HepG2 (cell line): ENCODE measurements at regions not wholly inside any gene's neighbourhood (a gene's known extent, or its start where the extent isn't known, plus 50 kb on each side); places are given as distances from the start of the nearest gene placed in this dataset.
"Not testable (repeated sequence)": the region's sequence is repeated elsewhere in the genome, so short reads cannot be mapped to it uniquely, and the experiment has no call there.

Experiments
- ATAC-seq: fragments of 200-7000 bp; cut with Tn5 transposase; 3 replicates; pipeline ENCODE4 v1.9.1; 2020; ENCODE audit warnings: mild to moderate bottlenecking, moderate library complexity
- BruUV-seq: library from RNA; stranded (reverse); fragments of 400-500 nt; replicated peaks from 2 replicates; lab custom pipeline; 2021; lab: Mats Ljungman, UMichigan
- CTCF ChIA-PET: fragments of 300-600 bp; formaldehyde crosslinking; extraction: SDS; loops from one replicate; lab custom pipeline; 2021; ENCODE audit warnings: low total read pairs, inconsistent platforms, low intra/inter-chr PET ratio; lab: Yijun Ruan, JAX
- POLR2A ChIA-PET: fragments of 350-600 bp; sonication (Branson Sonifier 250); formaldehyde crosslinking; loops from one replicate; lab custom pipeline; 2020; ENCODE audit warnings: antibody characterized with exemption, inconsistent platforms; lab: Yijun Ruan, JAX
- DNase-seq: peaks from one replicate; pipeline ENCODE4 v3.0.0-alpha.2; 2015; ENCODE audit warnings: low spot score
- FAIRE-seq: peaks from 3 replicates; lab custom pipeline; 2011; peaks lifted over from hg19 to GRCh38; lab: Jason Lieb, UNC
- H2AFZ ChIP-seq: one replicate; pipeline ENCODE4 v1.6.1; 2011; ENCODE audit warnings: low read length, inconsistent platforms
- H3K27ac ChIP-seq: fragments of 300-600 bp; 3 replicates; pipeline ENCODE4 v1.8.0; 2011; ENCODE audit warnings: mixed run types, mild to moderate bottlenecking, mixed read lengths, low read length, inconsistent platforms; ENCODE audit not compliant: insufficient read depth; ENCODE audit errors: extremely low read length
- H3K27me3 ChIP-seq, 2 experiments: fragments of 200-600 bp in 1 of 2; 2 replicates in 1 of 2; 3 replicates in 1 of 2; pipeline versions ENCODE4 v1.6.0 to v1.8.0; 2011; ENCODE audit warnings: low read length in 2 of 2, mild to moderate bottlenecking in 2 of 2, moderate library complexity in 2 of 2, inconsistent platforms in 1 of 2; ENCODE audit not compliant: insufficient read depth in 2 of 2, control insufficient read depth in 1 of 2
- H3K36me3 ChIP-seq, 2 experiments: fragments of 200-600 bp in 1 of 2; replicated peaks in 1 of 2; 2 replicates in 1 of 2; 3 replicates in 1 of 2; pipeline versions ENCODE4 v1.5.1 to v1.8.0; 2011; ENCODE audit warnings: low read length in 2 of 2, inconsistent platforms in 1 of 2; ENCODE audit not compliant: insufficient read depth in 2 of 2, control insufficient read depth in 1 of 2
- H3K4me1 ChIP-seq: 2 replicates; pipeline ENCODE4 v1.5.1; 2012; ENCODE audit warnings: low read length, inconsistent platforms; ENCODE audit not compliant: insufficient read depth
- H3K4me2 ChIP-seq: 2 replicates; pipeline ENCODE4 v1.6.0; 2011; ENCODE audit warnings: low read depth, low read length, inconsistent platforms
- H3K4me3 ChIP-seq, 3 experiments: fragments of 200-600 bp in 1 of 3; sonication (generic), shearing (Covaris generic) in 1 of 3; replicated peaks in 1 of 3; 2 replicates each; pipeline ENCODE4 v1.5.1; 2011 to 2016; ENCODE audit warnings: low read length in 3 of 3, inconsistent platforms in 2 of 3, low read depth in 2 of 3, mild to moderate bottlenecking in 2 of 3, control low read depth in 1 of 3, mixed read lengths in 1 of 3; ENCODE audit not compliant: insufficient read depth in 1 of 3
- H3K79me2 ChIP-seq: one replicate; pipeline ENCODE4 v1.6.1; 2011; ENCODE audit warnings: low read length, inconsistent platforms; ENCODE audit not compliant: insufficient read depth
- H3K9ac ChIP-seq: 2 replicates; pipeline ENCODE4 v1.6.0; 2011; ENCODE audit warnings: mild to moderate bottlenecking, low read depth, low read length, inconsistent platforms; ENCODE audit not compliant: insufficient read depth
- H3K9me3 ChIP-seq: 2 replicates; pipeline ENCODE4 v1.5.1; 2012; ENCODE audit warnings: mild to moderate bottlenecking, low read length
- H4K20me1 ChIP-seq: 2 replicates; pipeline ENCODE4 v1.6.0; 2011; ENCODE audit warnings: inconsistent platforms, mild to moderate bottlenecking, low read length, moderate library complexity; ENCODE audit not compliant: insufficient read depth
- GABPB1 ChIP-seq: IDR thresholded peaks from 2 replicates; pipeline ENCODE4 v1.6.1; 2016; ENCODE audit warnings: mild to moderate bottlenecking, missing genetic modification reagents, moderate library complexity, missing compliant biosample characterization
- STAG1 ChIP-seq: sonication (generic); formaldehyde crosslinking; IDR thresholded peaks from 2 replicates; pipeline ENCODE4 v1.4.0; 2020; ENCODE audit warnings: missing genetic modification reagents
- WGBS: methylation state at CpG from one replicate; pipeline ENCODE4 v1.1.6; 2017; ENCODE audit warnings: low lambda C conversion rate; 5-methylcytosine and 5-hydroxymethylcytosine counted together
- in situ Hi-C: cut with HindIII; loops from 2 replicates; pipeline ENCODE4 v1.10.0; 2017; ENCODE audit warnings: low pct_unique_long_range_greater_than_20kb; ENCODE audit not compliant: extremely low pct_ligation_motif_present
- intact Hi-C: fragments of 100-400 bp; cut with micrococcal nuclease; formaldehyde crosslinking; loops from one replicate; pipeline ENCODE4 v1.10.0; 2022; ENCODE audit not compliant: unreplicated experiment
- TF ChIP-seq, protein P1 (sequence below): sonication (generic); formaldehyde crosslinking; IDR thresholded peaks from 2 replicates; pipeline ENCODE4 v1.4.0; 2020; ENCODE audit warnings: missing genetic modification reagents

GRCh38 chr20:30875868-30876267 lies 381.6 kb upstream of the DEFB115 start:
- H3K36me3 ChIP-seq, in situ Hi-C loops, H3K9ac ChIP-seq, H3K27me3 ChIP-seq, H3K4me3 ChIP-seq, H2AFZ ChIP-seq, POLR2A ChIA-PET, CTCF ChIA-PET, H3K27ac ChIP-seq, intact Hi-C loops, DNase-seq, BruUV-seq, H3K79me2 ChIP-seq, H4K20me1 ChIP-seq, ATAC-seq, FAIRE-seq, H3K4me1 ChIP-seq, H3K4me2 ChIP-seq: not testable (repeated sequence)
- peaks cover 45% of the 10 kb centered on the region for H3K9me3 ChIP-seq

DNA sequence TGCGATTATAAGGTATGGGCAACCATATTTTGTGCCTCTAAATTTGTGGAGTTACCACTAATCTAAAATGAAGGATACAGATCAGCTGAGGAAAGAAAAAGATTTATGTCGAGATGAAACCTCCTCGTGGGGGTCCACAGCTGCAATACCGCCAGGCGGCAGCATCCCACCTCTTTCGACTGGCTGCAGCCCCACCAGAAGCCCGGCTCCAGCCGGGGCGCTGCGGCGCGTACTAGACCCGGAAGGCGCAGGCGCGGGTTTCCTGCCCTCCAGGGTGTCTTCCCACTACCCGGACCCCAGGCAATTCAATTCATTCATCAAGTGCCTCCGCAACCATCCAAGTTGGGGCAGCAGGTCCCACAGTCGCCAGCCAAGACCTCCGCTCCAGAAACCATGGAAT lies 366.1 kb upstream of the DEFB115 start:
- H3K79me2 ChIP-seq, FAIRE-seq, H4K20me1 ChIP-seq, DNase-seq, H3K9me3 ChIP-seq, in situ Hi-C loops, H3K27ac ChIP-seq, intact Hi-C loops, H3K4me2 ChIP-seq, H3K4me1 ChIP-seq, BruUV-seq, H3K9ac ChIP-seq, H3K36me3 ChIP-seq, POLR2A ChIA-PET, H3K4me3 ChIP-seq, H2AFZ ChIP-seq, CTCF ChIA-PET: not testable (repeated sequence)
- peaks cover 2 to 30% of the 10 kb centered on the region in 2 experiments; a peak in 4 of 5 replicates for H3K27me3 ChIP-seq
- TF ChIP-seq STAG1 (CRISPR knock-in tag), result 0 out of 2 replicates have a peak, but pooled peaks have one; percentile 18
- TF ChIP-seq, protein P1, sequence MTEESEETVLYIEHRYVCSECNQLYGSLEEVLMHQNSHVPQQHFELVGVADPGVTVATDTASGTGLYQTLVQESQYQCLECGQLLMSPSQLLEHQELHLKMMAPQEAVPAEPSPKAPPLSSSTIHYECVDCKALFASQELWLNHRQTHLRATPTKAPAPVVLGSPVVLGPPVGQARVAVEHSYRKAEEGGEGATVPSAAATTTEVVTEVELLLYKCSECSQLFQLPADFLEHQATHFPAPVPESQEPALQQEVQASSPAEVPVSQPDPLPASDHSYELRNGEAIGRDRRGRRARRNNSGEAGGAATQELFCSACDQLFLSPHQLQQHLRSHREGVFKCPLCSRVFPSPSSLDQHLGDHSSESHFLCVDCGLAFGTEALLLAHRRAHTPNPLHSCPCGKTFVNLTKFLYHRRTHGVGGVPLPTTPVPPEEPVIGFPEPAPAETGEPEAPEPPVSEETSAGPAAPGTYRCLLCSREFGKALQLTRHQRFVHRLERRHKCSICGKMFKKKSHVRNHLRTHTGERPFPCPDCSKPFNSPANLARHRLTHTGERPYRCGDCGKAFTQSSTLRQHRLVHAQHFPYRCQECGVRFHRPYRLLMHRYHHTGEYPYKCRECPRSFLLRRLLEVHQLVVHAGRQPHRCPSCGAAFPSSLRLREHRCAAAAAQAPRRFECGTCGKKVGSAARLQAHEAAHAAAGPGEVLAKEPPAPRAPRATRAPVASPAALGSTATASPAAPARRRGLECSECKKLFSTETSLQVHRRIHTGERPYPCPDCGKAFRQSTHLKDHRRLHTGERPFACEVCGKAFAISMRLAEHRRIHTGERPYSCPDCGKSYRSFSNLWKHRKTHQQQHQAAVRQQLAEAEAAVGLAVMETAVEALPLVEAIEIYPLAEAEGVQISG (CRISPR knock-in tag), result 0 out of 2 replicates have a peak, but pooled peaks have one; percentile 14
- TF ChIP-seq GABPB1 (CRISPR knock-in tag), result peak; percentile 15; the same call in 1 of the 2 replicates
- ATAC-seq, result peak; percentile 61; the same call in 2 of the 3 replicates
- WGBS, result 39% methylated on average over 20 of the region's 20 CpGs
